Stomach (tissue), 4 donors: ENCODE measurements at regions not wholly inside any gene's neighbourhood (a gene's known extent, or its start where the extent isn't known, plus 50 kb on each side); places are given as distances from the start of the nearest gene placed in this dataset.

Experiments
- CTCF ChIP-seq, 7 experiments: fragments of 450-650 bp in 4 of 7; fragments of 200-600 bp in 3 of 7; sonication (generic) in 3 of 7; IDR thresholded peaks; one replicate each; pipeline ENCODE4 v1.5.1; 2016 to 2019; ENCODE audit warnings: antibody characterized with exemption in 7 of 7, control low read depth in 2 of 7, mild to moderate bottlenecking in 1 of 7
- EP300 ChIP-seq: sonication (generic); formaldehyde crosslinking; IDR thresholded peaks from one replicate; pipeline ENCODE4 v1.6.1; 2017; ENCODE audit warnings: antibody characterized with exemption
- POLR2A ChIP-seq, 4 donors: fragments of 450-650 bp; IDR thresholded peaks; one replicate each; pipeline ENCODE4 v1.6.1; 2016; ENCODE audit warnings: antibody characterized with exemption in 4 of 4, control low read depth in 2 of 4, mild to moderate bottlenecking in 1 of 4, moderate library complexity in 1 of 4
- POLR2AphosphoS5 ChIP-seq, 3 donors: sonication (generic); formaldehyde crosslinking; IDR thresholded peaks; one replicate each; pipeline ENCODE4 v1.6.1; 2016; ENCODE audit warnings: antibody characterized with exemption in 3 of 3

GRCh38 chr2:122481244-122481622 is 725.8 kb downstream of the TSN start:
- no peak for TF ChIP-seq CTCF (IDR thresholded peaks at IDR 0.05)
- no peak for TF ChIP-seq POLR2A (IDR thresholded peaks at IDR 0.05)
- TF ChIP-seq POLR2AphosphoS5 (IDR thresholded peaks at IDR 0.05): no peak
- no peak for TF ChIP-seq EP300
